PFSK-1 (cell line): ENCODE measurements at regions not wholly inside any gene's neighbourhood (a gene's known extent, or its start where the extent isn't known, plus 50 kb on each side); places are given as distances from the start of the nearest gene placed in this dataset.

ENCODE experiments used
- FOXP2 ChIP-seq: optimal IDR thresholded peaks from 2 replicates; pipeline ENCODE3; 2011; ENCODE audit warnings: borderline replicate concordance, control low read depth, inconsistent platforms; ENCODE audit not compliant: insufficient read depth; ENCODE audit errors: extremely low read length, extremely low read depth
- POLR2AphosphoS5 ChIP-seq: IDR thresholded peaks from 2 replicates; pipeline ENCODE4 v1.6.1; 2012; ENCODE audit warnings: low read depth, mild to moderate bottlenecking, control low read depth, low read length, moderate library complexity
- REST ChIP-seq, 2 experiments: IDR thresholded peaks; 2 replicates each; pipeline versions ENCODE4 v1.6.1 to v1.8.0; 2011 to 2012; ENCODE audit warnings: low read depth in 2 of 2, low read length in 2 of 2, control low read depth in 1 of 2, inconsistent platforms in 1 of 2, mild to moderate bottlenecking in 1 of 2, moderate library complexity in 1 of 2; ENCODE audit not compliant: insufficient read depth in 1 of 2
- SIN3A ChIP-seq: IDR thresholded peaks from 2 replicates; pipeline ENCODE4 v1.6.1; 2012; ENCODE audit warnings: mild to moderate bottlenecking, low read length, moderate library complexity, borderline replicate concordance; ENCODE audit not compliant: insufficient read depth
- TAF1 ChIP-seq: IDR thresholded peaks from 2 replicates; pipeline ENCODE4 v1.6.1; 2012; ENCODE audit warnings: low read length, control low read depth, borderline replicate concordance; ENCODE audit not compliant: insufficient read depth

GRCh38 chr5:6111131-6111530 lies 267.2 kb downstream of the MED10 start:
- no peak for TF ChIP-seq FOXP2
- no peak for TF ChIP-seq REST (IDR thresholded peaks at IDR 0.05; ENCODE audit: insufficient read depth in 1 of 2, low read depth in 2 of 2, low read length in 2 of 2)
- no peak for TF ChIP-seq POLR2AphosphoS5
- no peak for TF ChIP-seq TAF1
- TF ChIP-seq SIN3A = no peak

- TF ChIP-seq REST (IDR thresholded peaks at IDR 0.05; ENCODE audit: insufficient read depth in 1 of 2, low read depth in 2 of 2, low read length in 2 of 2) (no peak), TAF1 (no peak), SIN3A (no peak), POLR2AphosphoS5 (no peak), FOXP2 (no peak)
Measured at GRCh38 chr5:6110441-6111005, 267.8 kb downstream of the MED10 start.

- TF ChIP-seq TAF1 (no peak), POLR2AphosphoS5 (no peak), FOXP2 (no peak), REST (IDR thresholded peaks at IDR 0.05; ENCODE audit: insufficient read depth in 1 of 2, low read depth in 2 of 2, low read length in 2 of 2) (no peak), SIN3A (no peak)
Measured at GRCh38 chr5:6108981-6109825, 269.1 kb downstream of the MED10 start.

- TF ChIP-seq TAF1 (no peak), SIN3A (no peak), REST (IDR thresholded peaks at IDR 0.05; ENCODE audit: insufficient read depth in 1 of 2, low read depth in 2 of 2, low read length in 2 of 2) (no peak)
Measured at GRCh38 chr5:6108540-6108848, 269.9 kb downstream of the MED10 start.

- TF ChIP-seq TAF1 (no peak), POLR2AphosphoS5 (no peak), FOXP2 (no peak), SIN3A (no peak), REST (IDR thresholded peaks at IDR 0.05; ENCODE audit: insufficient read depth in 1 of 2, low read depth in 2 of 2, low read length in 2 of 2) (no peak)
Measured at GRCh38 chr5:6107675-6108539, 270.4 kb downstream of the MED10 start.
